Prostate gland (tissue), 2 donors: ENCODE measurements at regions not wholly inside any gene's neighbourhood (a gene's known extent, or its start where the extent isn't known, plus 50 kb on each side); places are given as distances from the start of the nearest gene placed in this dataset.

ENCODE experiments used
- POLR2A ChIP-seq: fragments of 450-650 bp; IDR thresholded peaks from one replicate; pipeline ENCODE4 v1.6.1; 2016; ENCODE audit warnings: antibody characterized with exemption, mild to moderate bottlenecking
- POLR2AphosphoS5 ChIP-seq: sonication (generic); formaldehyde crosslinking; IDR thresholded peaks from one replicate; pipeline ENCODE4 v1.6.1; 2017; ENCODE audit warnings: antibody characterized with exemption
- TF ChIP-seq, protein P1 (sequence below), 4 experiments: fragments of 200-600 bp in 2 of 4; fragments of 450-650 bp in 2 of 4; sonication (generic) in 2 of 4; IDR thresholded peaks; 1 replicate in 3 of 4; 2 replicates in 1 of 4; pipeline ENCODE4 v1.5.1; 2016 to 2019; ENCODE audit warnings: antibody characterized with exemption in 4 of 4, mild to moderate bottlenecking in 2 of 4, moderate library complexity in 2 of 4

DNA sequence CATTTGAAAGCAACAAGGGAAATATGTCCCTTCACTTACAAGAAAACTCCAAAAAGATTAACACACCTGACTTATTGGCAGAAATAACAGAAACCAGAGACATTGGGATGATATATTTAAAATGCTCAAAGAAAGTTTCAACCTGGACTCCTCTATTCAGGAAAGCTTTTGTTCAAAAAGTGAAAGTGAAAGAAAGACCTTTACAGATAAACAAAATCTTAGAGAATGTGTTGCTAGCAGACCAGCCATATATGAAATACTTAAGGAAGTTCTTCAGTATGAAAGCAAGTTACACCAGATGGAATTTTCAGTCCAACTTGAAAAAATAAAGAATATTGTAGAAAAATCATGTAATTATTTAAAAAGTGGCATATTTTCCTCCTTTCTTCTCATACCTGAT is 1075.1 kb downstream of the NR2F1-AS1 start:
- TF ChIP-seq, protein P1, sequence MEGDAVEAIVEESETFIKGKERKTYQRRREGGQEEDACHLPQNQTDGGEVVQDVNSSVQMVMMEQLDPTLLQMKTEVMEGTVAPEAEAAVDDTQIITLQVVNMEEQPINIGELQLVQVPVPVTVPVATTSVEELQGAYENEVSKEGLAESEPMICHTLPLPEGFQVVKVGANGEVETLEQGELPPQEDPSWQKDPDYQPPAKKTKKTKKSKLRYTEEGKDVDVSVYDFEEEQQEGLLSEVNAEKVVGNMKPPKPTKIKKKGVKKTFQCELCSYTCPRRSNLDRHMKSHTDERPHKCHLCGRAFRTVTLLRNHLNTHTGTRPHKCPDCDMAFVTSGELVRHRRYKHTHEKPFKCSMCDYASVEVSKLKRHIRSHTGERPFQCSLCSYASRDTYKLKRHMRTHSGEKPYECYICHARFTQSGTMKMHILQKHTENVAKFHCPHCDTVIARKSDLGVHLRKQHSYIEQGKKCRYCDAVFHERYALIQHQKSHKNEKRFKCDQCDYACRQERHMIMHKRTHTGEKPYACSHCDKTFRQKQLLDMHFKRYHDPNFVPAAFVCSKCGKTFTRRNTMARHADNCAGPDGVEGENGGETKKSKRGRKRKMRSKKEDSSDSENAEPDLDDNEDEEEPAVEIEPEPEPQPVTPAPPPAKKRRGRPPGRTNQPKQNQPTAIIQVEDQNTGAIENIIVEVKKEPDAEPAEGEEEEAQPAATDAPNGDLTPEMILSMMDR (IDR thresholded peaks at IDR 0.05): no peak
- no peak for TF ChIP-seq POLR2A
- no peak for TF ChIP-seq POLR2AphosphoS5
